Urothelium cell line (cell line): ENCODE measurements at regions not wholly inside any gene's neighbourhood (a gene's known extent, or its start where the extent isn't known, plus 50 kb on each side); places are given as distances from the start of the nearest gene placed in this dataset.

ENCODE experiments used
- DNase-seq: peaks from one replicate; pipeline ENCODE4 v3.0.0; 2011; ENCODE audit warnings: low spot score, mixed read lengths
- FAIRE-seq: peaks from 2 replicates; lab custom pipeline; 2011; peaks lifted over from hg19 to GRCh38; lab: Jason Lieb, UNC

GRCh38 chr13:104301171-104301975, 1235.2 kb upstream of the SLC10A2 start:
- FAIRE-seq (no peak), DNase-seq (no peak)

GRCh38 chr13:104297075-104297474, 1230.9 kb upstream of the SLC10A2 start:
- no peak for FAIRE-seq
- DNase-seq = no peak

- FAIRE-seq (no peak), DNase-seq (no peak)
Measured at GRCh38 chr13:104296286-104296685, 1230.1 kb upstream of the SLC10A2 start.

GRCh38 chr13:104295537-104295936, 1229.3 kb upstream of the SLC10A2 start:
- FAIRE-seq = no peak
- DNase-seq = no peak

- DNase-seq (no peak), FAIRE-seq (no peak)
Measured at GRCh38 chr13:104289400-104289799, 1223.2 kb upstream of the SLC10A2 start.

- no peak for DNase-seq
- no peak for FAIRE-seq
Measured at GRCh38 chr13:104288496-104288895, 1222.3 kb upstream of the SLC10A2 start.

- FAIRE-seq (no peak), DNase-seq (no peak)
Measured at GRCh38 chr13:104286566-104287290, 1220.5 kb upstream of the SLC10A2 start.

GRCh38 chr13:104281910-104282309, 1215.7 kb upstream of the SLC10A2 start:
- DNase-seq (no peak), FAIRE-seq (no peak)

- no peak for FAIRE-seq
Measured at GRCh38 chr13:104270731-104271130, 1204.5 kb upstream of the SLC10A2 start.

GRCh38 chr13:104267206-104267811, 1201.1 kb upstream of the SLC10A2 start:
- DNase-seq (no peak), FAIRE-seq (no peak)

More at GRCh38 chr13:104270731-104271130, 1204.5 kb upstream of the SLC10A2 start:
- no peak for DNase-seq

GRCh38 chr13:104256701-104257100, 1190.5 kb upstream of the SLC10A2 start:
- FAIRE-seq = no peak
- no peak for DNase-seq

GRCh38 chr13:104253063-104253680, 1187.0 kb upstream of the SLC10A2 start:
- DNase-seq (no peak), FAIRE-seq (no peak)

- no peak for DNase-seq
- no peak for FAIRE-seq
Measured at GRCh38 chr13:104251931-104252330, 1185.7 kb upstream of the SLC10A2 start.

GRCh38 chr13:104246955-104247354, 1180.7 kb upstream of the SLC10A2 start:
- FAIRE-seq = no peak
- DNase-seq = no peak

- DNase-seq = no peak
- FAIRE-seq = no peak
Measured at GRCh38 chr13:104206450-104207044, 1140.3 kb upstream of the SLC10A2 start.

- DNase-seq (no peak), FAIRE-seq (no peak)
Measured at GRCh38 chr13:104204177-104204576, 1138.0 kb upstream of the SLC10A2 start.

- no peak for DNase-seq
- no peak for FAIRE-seq
Measured at GRCh38 chr13:104198801-104199200, 1132.6 kb upstream of the SLC10A2 start.

- no peak for DNase-seq
- no peak for FAIRE-seq
Measured at GRCh38 chr13:104196611-104197010, 1130.4 kb upstream of the SLC10A2 start.

GRCh38 chr13:104181526-104182231, 1115.5 kb upstream of the SLC10A2 start:
- no peak for FAIRE-seq
- DNase-seq = no peak

- DNase-seq = no peak
- FAIRE-seq = no peak
Measured at GRCh38 chr13:104170980-104171555, 1104.9 kb upstream of the SLC10A2 start.
